ENCODE measurements at regions not wholly inside any gene's neighbourhood (a gene's known extent, or its start where the extent isn't known, plus 50 kb on each side); places are given as distances from the start of the nearest gene placed in this dataset.
A peak's percentile ranks its signal among the peaks of the same experiment; 100 is the strongest.

DNA sequence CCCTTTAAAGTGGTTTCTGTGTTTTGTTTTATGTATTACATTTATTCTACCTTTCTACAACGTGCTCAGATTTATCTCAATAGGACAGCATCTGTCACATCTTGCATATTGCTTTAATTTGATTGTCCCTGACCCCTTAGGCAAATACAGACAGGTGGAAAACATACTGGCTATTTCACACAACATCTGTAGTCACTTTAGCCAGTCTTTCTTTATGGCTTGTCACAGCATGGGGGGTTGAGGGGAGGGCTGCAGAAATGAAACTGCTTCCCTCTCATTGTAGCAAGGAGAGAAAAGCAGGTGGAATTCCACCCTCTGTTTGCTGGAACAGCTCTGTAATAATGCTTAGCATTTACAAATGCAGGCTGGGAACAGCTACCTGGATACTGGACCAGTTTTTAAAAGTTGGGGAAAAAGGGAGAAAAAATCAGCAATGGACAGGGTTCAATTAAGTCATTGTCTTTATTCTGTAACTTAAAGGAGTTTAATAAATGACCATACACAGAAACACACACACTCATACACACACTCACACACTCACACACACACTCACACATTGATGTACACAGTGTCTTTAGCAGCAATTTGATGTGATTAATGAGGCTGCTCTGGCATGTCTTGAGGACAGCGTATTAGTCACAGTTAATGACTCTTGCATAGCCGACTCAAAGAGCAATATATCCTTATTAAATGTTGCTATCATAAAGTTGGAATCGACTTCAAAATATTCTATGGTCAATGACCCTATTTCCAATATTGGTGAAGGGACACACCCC lies 283.7 kb upstream of the GBE1 start:
- no peak overlapping the region for H3K27ac ChIP-seq
- H3K36me3 ChIP-seq (ENCODE audit: low read depth, missing control alignments), result no peaks in the 10 kb centered on the region
- 57 to 73% methylated on average over 4 of the region's 4 CpGs for WGBS, 2 donors
- DNase-seq, result no peak
- intact Hi-C loops (cut with DNase I; ENCODE audit: low total_unique reads), result no loop called here
- no peaks in the 10 kb centered on the region for H3K27me3 ChIP-seq
- no peaks in the 10 kb centered on the region for H3K9me3 ChIP-seq
- H3K4me3 ChIP-seq, result no peak overlapping the region
- TF ChIP-seq, protein P1, sequence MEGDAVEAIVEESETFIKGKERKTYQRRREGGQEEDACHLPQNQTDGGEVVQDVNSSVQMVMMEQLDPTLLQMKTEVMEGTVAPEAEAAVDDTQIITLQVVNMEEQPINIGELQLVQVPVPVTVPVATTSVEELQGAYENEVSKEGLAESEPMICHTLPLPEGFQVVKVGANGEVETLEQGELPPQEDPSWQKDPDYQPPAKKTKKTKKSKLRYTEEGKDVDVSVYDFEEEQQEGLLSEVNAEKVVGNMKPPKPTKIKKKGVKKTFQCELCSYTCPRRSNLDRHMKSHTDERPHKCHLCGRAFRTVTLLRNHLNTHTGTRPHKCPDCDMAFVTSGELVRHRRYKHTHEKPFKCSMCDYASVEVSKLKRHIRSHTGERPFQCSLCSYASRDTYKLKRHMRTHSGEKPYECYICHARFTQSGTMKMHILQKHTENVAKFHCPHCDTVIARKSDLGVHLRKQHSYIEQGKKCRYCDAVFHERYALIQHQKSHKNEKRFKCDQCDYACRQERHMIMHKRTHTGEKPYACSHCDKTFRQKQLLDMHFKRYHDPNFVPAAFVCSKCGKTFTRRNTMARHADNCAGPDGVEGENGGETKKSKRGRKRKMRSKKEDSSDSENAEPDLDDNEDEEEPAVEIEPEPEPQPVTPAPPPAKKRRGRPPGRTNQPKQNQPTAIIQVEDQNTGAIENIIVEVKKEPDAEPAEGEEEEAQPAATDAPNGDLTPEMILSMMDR (IDR thresholded peaks at IDR 0.05), result no peak
- no peak for TF ChIP-seq POLR2A (IDR thresholded peaks at IDR 0.05)
- no peaks in the 10 kb centered on the region for H3K4me1 ChIP-seq

DNA sequence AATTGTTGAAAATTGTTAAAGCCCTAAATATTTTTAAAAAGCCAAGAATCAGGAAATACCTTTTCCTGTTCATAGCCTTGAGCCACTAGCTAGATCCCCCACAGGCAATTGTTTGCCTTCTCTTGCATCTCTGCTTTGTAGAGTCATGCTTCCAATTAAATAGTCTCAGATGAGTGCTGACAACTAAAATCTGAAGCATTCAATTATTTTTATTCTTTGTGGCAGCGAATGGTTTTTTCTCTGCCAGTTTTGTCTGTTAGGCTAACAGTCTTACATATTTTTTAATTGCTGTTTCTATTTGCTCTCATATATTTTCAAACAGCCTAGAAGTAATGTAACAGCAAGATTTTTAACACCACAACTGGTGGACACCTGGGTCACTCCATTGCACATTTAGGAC lies 277.1 kb upstream of the GBE1 start:
- Histone ChIP-seq H3K36me3 (ENCODE audit: low read depth, missing control alignments) (no peaks in the 10 kb centered on the region), H3K27me3 (no peaks in the 10 kb centered on the region), H3K27ac (no peak overlapping the region), H3K4me3 (no peak overlapping the region), H3K4me1 (no peaks in the 10 kb centered on the region), H3K9me3 (no peaks in the 10 kb centered on the region)
- WGBS, 2 donors, result 57 to 58% methylated on average over 1 of the region's 1 CpG
- no peak for TF ChIP-seq POLR2A (IDR thresholded peaks at IDR 0.05)
- TF ChIP-seq, protein P1 (IDR thresholded peaks at IDR 0.05), result no peak
- intact Hi-C loops (cut with DNase I; ENCODE audit: low total_unique reads), result no loop called here
- DNase-seq, result no peak

DNA sequence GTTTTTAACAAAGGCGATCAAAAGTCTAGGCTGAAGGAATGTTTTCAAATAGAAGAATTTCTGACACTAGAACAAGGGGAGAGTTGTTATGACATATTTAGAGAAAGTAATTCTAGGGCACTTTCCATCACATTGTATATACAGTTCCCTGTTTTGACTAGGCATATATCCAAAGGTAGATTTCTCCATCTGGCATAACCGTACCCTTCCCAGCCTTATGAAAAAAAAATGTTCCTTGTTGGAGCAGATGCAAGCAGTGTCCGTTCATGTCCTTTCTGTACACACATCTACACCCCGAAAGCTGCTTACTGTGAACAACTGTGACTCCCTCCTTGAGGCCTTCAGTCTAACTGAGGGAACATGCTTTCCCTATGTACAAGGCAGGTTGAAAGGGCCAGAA lies 271.7 kb upstream of the GBE1 start:
- intact Hi-C loops (cut with DNase I; ENCODE audit: low total_unique reads), result no loop called here
- Histone ChIP-seq H3K27me3 (no peaks in the 10 kb centered on the region), H3K4me1 (peaks cover 11% of the 10 kb centered on the region), H3K4me3 (no peak overlapping the region), H3K36me3 (ENCODE audit: low read depth, missing control alignments) (no peaks in the 10 kb centered on the region), H3K9me3 (no peaks in the 10 kb centered on the region), H3K27ac (no peak overlapping the region)
- 87 to 88% methylated on average over 4 of the region's 4 CpGs for WGBS, 2 donors
- no peak for DNase-seq
- TF ChIP-seq POLR2A (IDR thresholded peaks at IDR 0.05), result no peak

DNA sequence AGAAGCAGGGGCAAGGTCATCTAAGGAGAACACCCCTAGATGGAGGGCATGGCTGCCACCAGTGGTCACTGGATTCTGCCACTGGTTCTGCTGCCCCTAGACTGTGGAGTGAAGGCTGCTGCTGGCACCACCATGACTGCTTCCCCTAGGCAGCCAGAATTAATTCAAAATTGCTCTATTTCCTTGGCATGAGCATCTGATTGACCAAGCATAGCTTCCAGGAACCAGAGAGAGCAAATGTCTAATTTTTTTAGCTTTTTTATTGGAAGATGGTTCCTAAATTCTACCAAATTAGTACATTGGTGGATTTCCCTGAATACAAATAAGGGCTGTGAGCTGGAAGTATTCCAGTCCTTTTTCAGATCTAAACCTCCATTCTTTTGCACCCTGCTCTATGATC lies 270.2 kb upstream of the GBE1 start:
- H3K27me3 ChIP-seq, result no peaks in the 10 kb centered on the region
- intact Hi-C loops (cut with DNase I; ENCODE audit: low total_unique reads), result no loop called here
- H3K4me1 ChIP-seq, result peaks cover 11% of the 10 kb centered on the region
- TF ChIP-seq POLR2A (IDR thresholded peaks at IDR 0.05), result no peak
- TF ChIP-seq, protein P1 (IDR thresholded peaks at IDR 0.05), result no peak
- DNase-seq, result no peak
- H3K36me3 ChIP-seq (ENCODE audit: low read depth, missing control alignments), result no peaks in the 10 kb centered on the region
- H3K4me3 ChIP-seq, result no peak overlapping the region
- H3K9me3 ChIP-seq, result no peaks in the 10 kb centered on the region
- H3K27ac ChIP-seq, result peak overlapping the region; percentile 80 to 87

DNA sequence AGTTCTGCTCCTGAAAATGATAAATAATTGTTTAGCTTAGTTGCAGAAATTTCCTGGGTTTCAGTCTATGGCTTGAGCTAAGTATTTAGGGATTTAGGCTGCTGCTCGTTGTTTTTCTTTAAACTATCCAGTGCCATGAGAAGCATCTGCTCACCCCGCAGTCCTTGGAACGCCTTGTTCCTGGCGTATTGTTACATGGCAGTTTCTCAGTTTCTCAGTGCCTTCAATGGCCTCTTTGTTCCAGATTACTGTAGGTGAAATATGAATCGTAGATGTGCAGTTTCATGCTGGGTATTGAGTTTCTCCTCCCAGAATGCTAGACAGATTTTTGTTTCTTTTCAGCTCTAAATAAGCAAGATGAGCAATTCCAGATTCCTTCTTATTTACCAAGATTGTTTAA lies 269.5 kb upstream of the GBE1 start:
- Histone ChIP-seq H3K4me3 (no peak overlapping the region), H3K27ac (peak overlapping the region; percentile 80 to 87), H3K9me3 (no peaks in the 10 kb centered on the region), H3K36me3 (ENCODE audit: low read depth, missing control alignments) (no peaks in the 10 kb centered on the region), H3K27me3 (no peaks in the 10 kb centered on the region), H3K4me1 (peaks cover 11% of the 10 kb centered on the region)
- TF ChIP-seq, protein P1 (IDR thresholded peaks at IDR 0.05), result no peak
- TF ChIP-seq POLR2A (IDR thresholded peaks at IDR 0.05), result no peak
- WGBS, 2 donors, result 45 to 51% methylated on average over 5 of the region's 5 CpGs
- intact Hi-C loops (cut with DNase I; ENCODE audit: low total_unique reads), result no loop called here
- DNase-seq, result peak; percentile 81

Measured in testis (tissue), 2 donors.